ENCODE measurements at regions not wholly inside any gene's neighbourhood (a gene's known extent, or its start where the extent isn't known, plus 50 kb on each side); places are given as distances from the start of the nearest gene placed in this dataset.

DNA sequence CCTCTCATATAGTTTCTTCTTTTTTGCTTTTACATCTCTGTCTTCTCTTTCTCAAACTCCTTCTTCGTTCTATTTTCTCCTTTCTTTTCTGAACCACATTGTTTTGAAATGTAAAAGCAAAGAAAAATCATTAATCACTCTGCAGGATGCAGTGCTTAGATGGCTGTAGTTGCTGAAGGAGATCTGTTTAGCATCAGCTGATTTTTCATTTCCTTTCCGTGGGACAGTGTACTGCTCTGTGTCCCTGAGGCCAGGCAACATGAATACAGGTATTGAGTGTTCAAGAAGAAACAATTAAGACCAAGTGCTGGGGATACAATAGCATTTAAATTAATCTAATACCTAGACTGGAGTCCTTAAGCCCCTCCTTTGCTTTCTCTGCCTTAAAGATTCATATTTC lies 257.2 kb upstream of the SPAG17 start:
- TF ChIP-seq, protein P1, sequence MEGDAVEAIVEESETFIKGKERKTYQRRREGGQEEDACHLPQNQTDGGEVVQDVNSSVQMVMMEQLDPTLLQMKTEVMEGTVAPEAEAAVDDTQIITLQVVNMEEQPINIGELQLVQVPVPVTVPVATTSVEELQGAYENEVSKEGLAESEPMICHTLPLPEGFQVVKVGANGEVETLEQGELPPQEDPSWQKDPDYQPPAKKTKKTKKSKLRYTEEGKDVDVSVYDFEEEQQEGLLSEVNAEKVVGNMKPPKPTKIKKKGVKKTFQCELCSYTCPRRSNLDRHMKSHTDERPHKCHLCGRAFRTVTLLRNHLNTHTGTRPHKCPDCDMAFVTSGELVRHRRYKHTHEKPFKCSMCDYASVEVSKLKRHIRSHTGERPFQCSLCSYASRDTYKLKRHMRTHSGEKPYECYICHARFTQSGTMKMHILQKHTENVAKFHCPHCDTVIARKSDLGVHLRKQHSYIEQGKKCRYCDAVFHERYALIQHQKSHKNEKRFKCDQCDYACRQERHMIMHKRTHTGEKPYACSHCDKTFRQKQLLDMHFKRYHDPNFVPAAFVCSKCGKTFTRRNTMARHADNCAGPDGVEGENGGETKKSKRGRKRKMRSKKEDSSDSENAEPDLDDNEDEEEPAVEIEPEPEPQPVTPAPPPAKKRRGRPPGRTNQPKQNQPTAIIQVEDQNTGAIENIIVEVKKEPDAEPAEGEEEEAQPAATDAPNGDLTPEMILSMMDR (conservative IDR thresholded peaks at IDR 0.05; ENCODE audit: low read length) = no peak
- no peak for TF ChIP-seq EZH2phosphoT487 (IDR thresholded peaks at IDR 0.05; ENCODE audit: borderline replicate concordance)

All from Loucy (cell line).